ENCODE measurements at regions not wholly inside any gene's neighbourhood (a gene's known extent, or its start where the extent isn't known, plus 50 kb on each side); places are given as distances from the start of the nearest gene placed in this dataset.

DNA sequence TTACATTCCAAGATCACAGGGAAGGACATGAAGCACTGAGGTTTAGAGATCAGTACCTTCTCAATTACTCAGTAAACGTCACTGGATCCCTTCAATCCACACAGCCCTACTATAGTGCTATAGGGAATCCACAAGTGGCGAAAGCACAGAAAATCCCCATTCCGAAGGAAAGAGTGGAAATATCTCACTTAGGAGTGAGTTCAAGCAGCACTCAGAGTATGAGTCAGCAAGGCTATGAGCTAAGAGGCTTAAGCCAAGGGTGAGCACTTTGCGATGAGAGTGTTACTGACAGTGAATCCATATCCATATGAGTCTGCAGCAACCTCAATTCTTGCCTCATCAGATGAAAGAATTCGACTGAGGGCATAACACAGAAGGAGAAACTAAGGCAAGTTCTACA is 165.1 kb downstream of the VSIG4 start:
- Histone ChIP-seq H3K9me2 (ENCODE audit: insufficient read depth, low read length) (no peaks in the 10 kb centered on the region), H3K4me2 (ENCODE audit: low read length) (no peak overlapping the region), H3K4me1 (ENCODE audit: insufficient read depth, low read length, poor library complexity, severe bottlenecking) (no peaks in the 10 kb centered on the region), H4K20me1 (ENCODE audit: insufficient read depth, low read length) (no peaks in the 10 kb centered on the region), H3K36me3 (ENCODE audit: insufficient read depth, low read length) (no peaks in the 10 kb centered on the region), H3K9me3 (ENCODE audit: low read length) (no peaks in the 10 kb centered on the region), H3K4me3 (ENCODE audit: low read depth, low read length, poor library complexity, severe bottlenecking) (no peak overlapping the region), H3K79me2 (ENCODE audit: insufficient read depth, low read depth, low read length) (no peaks in the 10 kb centered on the region), H2AFZ (ENCODE audit: low read length) (no peak overlapping the region), H3K27ac (ENCODE audit: low read depth, low read length, poor library complexity, severe bottlenecking) (no peak overlapping the region)
- POLR2A ChIA-PET = no interaction called here
- DNase-seq (ENCODE audit: low spot score) = no peak
- intact Hi-C loops (cut with micrococcal nuclease; ENCODE audit: unreplicated experiment) = no loop called here
- TF ChIP-seq, protein P1, sequence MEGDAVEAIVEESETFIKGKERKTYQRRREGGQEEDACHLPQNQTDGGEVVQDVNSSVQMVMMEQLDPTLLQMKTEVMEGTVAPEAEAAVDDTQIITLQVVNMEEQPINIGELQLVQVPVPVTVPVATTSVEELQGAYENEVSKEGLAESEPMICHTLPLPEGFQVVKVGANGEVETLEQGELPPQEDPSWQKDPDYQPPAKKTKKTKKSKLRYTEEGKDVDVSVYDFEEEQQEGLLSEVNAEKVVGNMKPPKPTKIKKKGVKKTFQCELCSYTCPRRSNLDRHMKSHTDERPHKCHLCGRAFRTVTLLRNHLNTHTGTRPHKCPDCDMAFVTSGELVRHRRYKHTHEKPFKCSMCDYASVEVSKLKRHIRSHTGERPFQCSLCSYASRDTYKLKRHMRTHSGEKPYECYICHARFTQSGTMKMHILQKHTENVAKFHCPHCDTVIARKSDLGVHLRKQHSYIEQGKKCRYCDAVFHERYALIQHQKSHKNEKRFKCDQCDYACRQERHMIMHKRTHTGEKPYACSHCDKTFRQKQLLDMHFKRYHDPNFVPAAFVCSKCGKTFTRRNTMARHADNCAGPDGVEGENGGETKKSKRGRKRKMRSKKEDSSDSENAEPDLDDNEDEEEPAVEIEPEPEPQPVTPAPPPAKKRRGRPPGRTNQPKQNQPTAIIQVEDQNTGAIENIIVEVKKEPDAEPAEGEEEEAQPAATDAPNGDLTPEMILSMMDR (conservative IDR thresholded peaks at IDR 0.05; ENCODE audit: low read length) = no peak
- no peak for TF ChIP-seq EZH2phosphoT487 (IDR thresholded peaks at IDR 0.05; ENCODE audit: borderline replicate concordance, low read depth, low read length)
- CTCF ChIA-PET (ENCODE audit: unreplicated experiment) = no interaction called here
- no TSS peak for BruUV-seq (replicated peaks)

DNA sequence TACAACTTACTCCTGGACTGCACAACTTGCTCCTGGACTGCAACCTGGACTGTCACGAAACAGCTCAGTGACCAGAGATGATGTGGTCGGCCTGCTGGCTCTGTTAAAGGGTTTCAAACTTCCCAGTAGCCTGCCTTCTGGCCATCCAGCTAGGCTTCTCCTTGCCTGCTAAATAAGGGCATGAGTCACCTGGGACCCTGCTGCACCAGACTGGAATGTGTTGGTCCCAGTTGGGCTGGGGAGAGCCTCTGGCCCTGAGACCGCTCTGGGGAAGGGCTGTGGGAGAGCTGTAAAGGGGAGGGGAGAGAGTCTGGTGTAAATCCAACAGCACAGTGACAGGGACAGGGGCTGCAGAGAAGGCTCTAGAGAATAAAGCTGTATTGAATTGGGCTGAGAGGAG is 165.8 kb downstream of the VSIG4 start:
- Histone ChIP-seq H2AFZ (ENCODE audit: low read length) (no peak overlapping the region), H4K20me1 (ENCODE audit: insufficient read depth, low read length) (no peaks in the 10 kb centered on the region), H3K27ac (ENCODE audit: low read depth, low read length, poor library complexity, severe bottlenecking) (no peak overlapping the region), H3K4me1 (ENCODE audit: insufficient read depth, low read length, poor library complexity, severe bottlenecking) (no peaks in the 10 kb centered on the region), H3K4me2 (ENCODE audit: low read length) (no peak overlapping the region), H3K79me2 (ENCODE audit: insufficient read depth, low read depth, low read length) (no peaks in the 10 kb centered on the region), H3K36me3 (ENCODE audit: insufficient read depth, low read length) (no peaks in the 10 kb centered on the region), H3K4me3 (ENCODE audit: low read depth, low read length, poor library complexity, severe bottlenecking) (no peak overlapping the region), H3K9me2 (ENCODE audit: insufficient read depth, low read length) (no peaks in the 10 kb centered on the region), H3K9me3 (ENCODE audit: low read length) (no peaks in the 10 kb centered on the region)
- TF ChIP-seq, protein P1 (conservative IDR thresholded peaks at IDR 0.05; ENCODE audit: low read length) = no peak
- TF ChIP-seq EZH2phosphoT487 (IDR thresholded peaks at IDR 0.05; ENCODE audit: borderline replicate concordance, low read depth, low read length) = no peak
- intact Hi-C loops (cut with micrococcal nuclease; ENCODE audit: unreplicated experiment) = no loop called here
- ChIA-PET POLR2A (no interaction called here), CTCF (ENCODE audit: unreplicated experiment) (no interaction called here)
- BruUV-seq (replicated peaks) = no TSS peak
- DNase-seq (ENCODE audit: low spot score) = no peak

DNA sequence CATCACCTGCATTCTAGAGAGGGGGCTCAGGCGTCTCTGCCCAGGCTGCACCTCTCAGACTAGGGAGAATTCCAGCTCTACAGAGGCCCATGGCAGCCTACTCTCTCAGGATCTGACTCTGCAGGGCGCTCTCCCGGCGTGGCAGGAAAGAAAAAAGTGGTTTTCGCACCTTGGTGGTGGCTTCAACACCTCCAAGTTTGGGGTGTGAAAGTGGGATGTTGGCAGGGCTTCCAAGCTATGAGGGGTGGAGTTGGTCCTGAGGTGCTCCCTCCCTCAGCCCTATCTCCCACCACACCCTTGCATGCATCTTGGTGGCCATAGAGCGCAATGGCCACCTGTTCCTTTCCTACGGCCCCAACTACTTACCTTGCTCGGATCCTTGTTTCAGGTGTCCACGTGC is 166.5 kb downstream of the VSIG4 start:
- intact Hi-C loops (cut with micrococcal nuclease; ENCODE audit: unreplicated experiment) = no loop called here
- TF ChIP-seq, protein P1 (conservative IDR thresholded peaks at IDR 0.05; ENCODE audit: low read length) = no peak
- no peak for TF ChIP-seq EZH2phosphoT487 (IDR thresholded peaks at IDR 0.05; ENCODE audit: borderline replicate concordance, low read depth, low read length)
- no peak for DNase-seq (ENCODE audit: low spot score)
- no peak overlapping the region for H3K4me3 ChIP-seq (ENCODE audit: low read depth, low read length, poor library complexity, severe bottlenecking)
- H3K4me1 ChIP-seq (ENCODE audit: insufficient read depth, low read length, poor library complexity, severe bottlenecking) = no peaks in the 10 kb centered on the region
- H3K9me2 ChIP-seq (ENCODE audit: insufficient read depth, low read length) = no peaks in the 10 kb centered on the region
- H3K79me2 ChIP-seq (ENCODE audit: insufficient read depth, low read depth, low read length) = no peaks in the 10 kb centered on the region
- no peak overlapping the region for H3K27ac ChIP-seq (ENCODE audit: low read depth, low read length, poor library complexity, severe bottlenecking)
- H3K36me3 ChIP-seq (ENCODE audit: insufficient read depth, low read length) = no peaks in the 10 kb centered on the region
- H4K20me1 ChIP-seq (ENCODE audit: insufficient read depth, low read length) = no peaks in the 10 kb centered on the region
- H2AFZ ChIP-seq (ENCODE audit: low read length) = no peak overlapping the region
- ChIA-PET CTCF (ENCODE audit: unreplicated experiment) (no interaction called here), POLR2A (no interaction called here)
- BruUV-seq (replicated peaks) = no TSS peak
- H3K4me2 ChIP-seq (ENCODE audit: low read length) = no peak overlapping the region
- H3K9me3 ChIP-seq (ENCODE audit: low read length) = no peaks in the 10 kb centered on the region

Measured in OCI-LY7 (cell line).